GM18498 (cell line): ENCODE measurements at regions not wholly inside any gene's neighbourhood (a gene's known extent, or its start where the extent isn't known, plus 50 kb on each side); places are given as distances from the start of the nearest gene placed in this dataset.
"Not testable (repeated sequence)": the region's sequence is repeated elsewhere in the genome, so short reads cannot be mapped to it uniquely, and the experiment has no call there.

ENCODE experiments used
- ATAC-seq: cut with Tn5 transposase; IDR thresholded peaks from one replicate; pipeline ENCODE4 v1.9.1; 2021; ENCODE audit warnings: mild to moderate bottlenecking, moderate library complexity; ENCODE audit not compliant: unreplicated experiment

DNA sequence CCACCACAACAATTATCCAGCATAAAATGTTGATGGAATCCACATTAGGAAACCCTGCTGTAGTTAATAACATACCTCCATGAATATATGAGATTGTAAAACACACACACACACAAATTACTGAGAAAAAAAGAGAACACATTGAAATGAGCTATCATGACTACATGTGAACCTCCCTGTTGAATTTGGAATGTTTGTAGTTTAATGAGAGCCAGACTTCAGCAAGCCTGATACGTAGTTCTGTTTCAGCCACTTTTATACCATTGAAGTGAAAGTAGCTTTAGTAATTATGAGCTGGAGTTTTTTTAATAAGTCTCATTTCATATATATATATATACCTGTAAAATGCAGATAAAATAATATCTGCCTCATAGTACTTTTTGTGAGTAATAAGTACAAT lies 1146.4 kb downstream of the NAALADL2 start:
- ATAC-seq: no peak

DNA sequence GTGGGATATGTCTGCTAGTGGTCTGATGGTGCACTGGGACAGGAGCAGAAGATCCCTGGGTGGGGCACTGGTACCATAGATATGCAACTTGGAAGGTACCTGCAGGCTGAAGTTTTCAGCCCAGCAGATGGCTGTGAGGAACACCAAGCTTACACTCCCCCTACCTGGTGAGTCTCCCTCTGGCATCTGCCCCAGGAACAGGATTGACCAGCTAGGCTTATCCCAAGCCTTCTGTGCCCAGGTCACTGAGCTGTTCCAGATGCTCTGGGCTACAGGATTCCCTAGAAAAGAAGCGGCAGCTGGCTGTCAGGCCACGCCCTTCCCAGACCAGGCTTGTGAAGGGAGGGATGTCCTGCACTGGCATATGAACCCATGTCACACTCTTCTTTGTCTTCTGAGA lies 1130.0 kb downstream of the NAALADL2 start:
- no peak for ATAC-seq

DNA sequence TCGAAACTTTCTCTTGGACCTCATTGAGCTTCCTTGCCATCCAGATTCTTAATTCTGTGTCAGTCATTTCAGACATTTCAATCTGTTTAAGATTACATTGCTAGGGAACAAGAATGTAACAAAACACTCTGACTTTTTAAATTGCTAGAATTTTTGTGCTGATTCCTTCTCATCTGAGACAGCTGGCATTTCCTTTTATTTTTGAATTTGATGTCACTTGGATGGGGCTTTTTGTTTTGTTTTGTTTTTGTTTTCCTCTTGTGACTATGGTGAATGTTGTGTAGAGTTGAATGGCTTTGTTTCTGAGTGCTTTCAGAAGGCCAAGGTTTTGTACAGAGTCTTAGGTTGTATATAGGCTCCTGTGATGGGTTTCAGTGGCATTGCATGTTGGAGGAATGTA lies 1129.3 kb downstream of the NAALADL2 start:
- no peak for ATAC-seq

DNA sequence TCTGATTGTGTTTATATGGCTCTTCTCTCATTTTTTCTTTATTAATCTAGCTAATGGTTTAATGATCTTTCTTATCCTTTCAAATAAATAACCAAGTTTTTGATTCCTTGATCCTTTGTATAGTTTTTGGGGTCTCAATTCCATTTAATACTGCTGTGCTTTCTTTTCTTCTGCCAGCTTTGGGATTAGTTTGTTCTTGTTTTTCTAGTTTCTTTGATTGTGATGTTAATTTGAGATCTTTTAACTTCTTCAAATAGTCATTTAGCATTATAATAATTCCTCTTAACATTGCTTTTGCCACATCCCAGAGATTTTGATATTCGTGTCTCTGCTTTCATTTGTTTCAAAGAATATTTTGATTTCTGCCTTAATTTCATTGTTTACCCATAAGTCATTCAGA lies 1126.6 kb downstream of the NAALADL2 start:
- ATAC-seq: no peak

DNA sequence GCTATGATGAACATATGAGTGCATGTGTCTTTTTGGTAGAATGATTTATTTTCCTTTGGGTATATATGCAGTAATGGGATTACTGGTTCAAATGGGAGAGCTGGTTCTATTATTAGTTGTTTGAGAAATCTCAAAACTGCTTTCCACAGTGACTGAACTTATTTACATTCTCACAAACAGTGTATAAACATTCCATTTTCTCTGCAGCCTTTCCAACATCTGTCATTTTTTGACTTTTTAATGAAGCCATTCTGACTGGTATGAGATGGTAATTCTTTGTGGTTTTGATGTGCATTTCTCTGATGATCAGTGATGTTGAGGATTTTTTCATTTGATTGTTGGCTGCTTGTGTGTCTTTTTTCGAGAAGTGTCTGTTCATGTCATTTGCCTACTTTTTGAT lies 1124.2 kb downstream of the NAALADL2 start:
- ATAC-seq: no peak

DNA sequence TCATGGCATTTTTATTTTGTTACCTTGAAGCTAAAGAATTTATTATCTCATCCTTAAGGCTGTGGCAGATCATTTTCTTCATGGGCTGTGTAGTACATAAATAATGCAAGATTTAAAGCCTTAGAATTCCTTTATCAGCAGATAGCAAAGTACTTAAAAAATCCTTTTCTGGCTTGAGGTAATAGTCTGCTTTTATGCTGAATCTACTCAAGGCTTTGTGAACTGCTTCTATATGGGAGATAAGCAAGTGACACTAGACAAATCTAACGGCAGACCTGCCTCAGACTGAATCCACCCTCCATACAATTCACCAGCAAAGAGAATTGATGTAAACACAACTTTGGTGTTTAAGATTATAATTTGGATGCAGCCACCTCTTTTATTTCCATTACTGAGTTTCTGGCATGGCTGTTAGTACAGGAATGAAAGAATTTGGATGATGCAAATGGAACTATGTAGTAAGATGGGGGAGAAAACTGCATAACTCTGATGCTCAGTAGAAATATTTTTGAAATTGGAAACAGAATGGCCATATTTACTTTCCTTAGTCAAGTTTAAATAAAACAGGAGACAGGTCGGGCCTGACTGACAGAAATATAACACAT lies 1121.5 kb downstream of the NAALADL2 start:
- ATAC-seq: no peak

DNA sequence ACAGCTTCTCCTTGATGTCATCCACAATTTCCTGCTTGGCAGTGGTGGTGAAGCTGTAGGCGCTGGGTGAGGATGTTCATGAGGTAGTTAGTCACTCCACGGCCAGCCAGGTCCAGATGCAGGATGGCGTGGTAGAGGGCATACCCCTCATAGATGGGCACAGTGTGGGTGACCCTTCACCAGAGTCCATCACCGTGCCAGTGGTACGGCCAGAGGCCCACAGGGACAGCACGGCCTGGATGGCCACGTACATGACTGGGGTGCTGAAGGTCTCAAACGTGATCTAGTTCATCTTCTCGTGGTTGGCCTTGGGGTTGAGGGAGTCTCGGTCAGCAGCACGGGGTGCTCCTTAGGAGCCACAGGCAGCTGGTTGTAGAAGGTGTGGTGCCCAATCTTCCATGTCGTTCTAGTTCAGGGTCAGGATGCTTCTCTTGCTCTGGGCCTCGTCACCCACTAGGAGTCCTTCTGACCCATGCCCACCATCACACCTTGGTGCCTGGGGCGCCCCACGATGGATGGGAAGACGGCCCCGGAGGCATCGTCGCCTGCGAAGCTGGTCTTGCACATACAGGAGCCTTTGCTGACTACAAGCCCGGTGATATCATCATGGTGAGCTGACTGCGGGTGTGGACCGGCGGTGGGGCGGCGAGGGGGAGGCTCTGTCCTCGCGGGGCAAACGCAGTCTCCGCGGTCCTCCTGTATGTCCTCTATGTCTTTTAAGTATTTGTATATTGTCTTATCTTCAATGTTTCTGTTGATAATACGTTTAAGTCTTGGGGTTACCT lies 1119.0 kb downstream of the NAALADL2 start:
- ATAC-seq: no peak

DNA sequence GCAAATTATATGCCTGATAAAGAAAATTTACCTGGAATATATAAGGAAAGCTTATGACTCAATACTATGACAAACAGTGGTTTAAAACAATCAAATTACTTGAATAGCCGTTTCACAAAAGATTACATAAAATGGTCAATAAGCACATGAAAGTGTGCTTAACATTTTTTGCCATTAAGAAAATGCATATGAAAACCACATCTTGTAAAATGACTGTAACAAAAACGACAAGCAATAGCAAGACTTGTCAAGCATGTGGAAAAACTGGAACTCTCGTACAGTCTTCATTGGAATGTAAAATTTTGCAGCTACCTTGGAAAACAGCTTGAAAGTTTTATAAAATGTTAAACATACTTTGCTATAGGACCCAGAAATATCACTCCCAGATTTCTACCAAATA lies 1110.3 kb downstream of the NAALADL2 start:
- ATAC-seq: no peak

DNA sequence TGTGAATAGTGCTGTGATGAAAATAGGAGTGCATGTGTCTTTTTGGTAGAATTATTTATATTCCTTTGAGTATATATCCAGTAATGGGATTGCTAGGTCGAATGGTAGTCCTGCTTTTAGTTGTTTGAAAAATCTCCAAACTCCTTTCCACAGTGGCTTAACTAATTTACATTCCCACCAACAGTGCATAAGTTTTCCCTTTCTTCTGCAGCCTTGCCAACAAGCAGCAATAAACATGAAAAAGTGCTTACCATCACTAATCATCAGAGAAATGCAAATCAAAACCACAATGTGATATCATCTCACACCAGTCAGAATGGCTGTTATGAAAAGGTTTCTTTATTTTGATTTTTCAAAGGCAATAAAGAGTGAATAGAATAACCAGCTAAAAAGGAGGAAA lies 1105.9 kb downstream of the NAALADL2 start:
- no peak for ATAC-seq

DNA sequence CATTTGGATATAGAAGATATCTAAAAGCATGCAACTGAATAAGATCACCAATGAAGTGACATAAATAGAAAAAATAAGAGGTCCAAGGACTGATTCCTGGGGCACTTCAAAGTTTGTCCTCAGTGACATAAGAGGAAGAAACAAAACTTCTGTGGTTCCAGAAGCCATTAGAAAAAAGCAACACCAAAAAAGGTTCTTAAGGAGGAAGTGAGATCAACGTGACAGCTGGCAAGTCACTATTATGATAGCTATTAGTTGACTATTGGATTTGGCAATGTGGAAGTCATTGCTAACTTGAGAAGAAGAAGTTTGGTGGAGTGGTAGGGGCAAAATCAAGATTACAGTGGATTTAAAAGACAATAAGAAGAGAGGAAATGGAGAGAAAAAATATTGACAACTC lies 1098.3 kb downstream of the NAALADL2 start:
- ATAC-seq: no peak

DNA sequence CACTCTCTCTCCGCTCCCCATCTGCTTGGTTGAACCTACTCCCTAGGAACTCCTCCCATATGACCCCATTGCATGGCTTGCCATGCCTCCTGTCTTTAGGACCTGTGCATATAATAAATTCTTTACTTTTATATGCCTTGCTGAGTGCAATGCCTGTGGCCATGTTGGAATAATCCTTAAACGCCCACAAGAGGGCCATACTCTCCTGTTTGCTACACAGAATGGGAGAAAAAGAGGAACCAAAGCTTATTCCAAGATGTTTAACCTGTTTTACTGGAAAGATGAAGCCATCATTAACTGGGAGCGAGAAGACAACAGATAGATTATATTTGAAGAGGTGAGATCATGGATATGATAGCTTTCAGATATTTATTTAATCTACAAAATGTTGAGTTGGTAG lies 1097.8 kb downstream of the NAALADL2 start:
- ATAC-seq: no peak

DNA sequence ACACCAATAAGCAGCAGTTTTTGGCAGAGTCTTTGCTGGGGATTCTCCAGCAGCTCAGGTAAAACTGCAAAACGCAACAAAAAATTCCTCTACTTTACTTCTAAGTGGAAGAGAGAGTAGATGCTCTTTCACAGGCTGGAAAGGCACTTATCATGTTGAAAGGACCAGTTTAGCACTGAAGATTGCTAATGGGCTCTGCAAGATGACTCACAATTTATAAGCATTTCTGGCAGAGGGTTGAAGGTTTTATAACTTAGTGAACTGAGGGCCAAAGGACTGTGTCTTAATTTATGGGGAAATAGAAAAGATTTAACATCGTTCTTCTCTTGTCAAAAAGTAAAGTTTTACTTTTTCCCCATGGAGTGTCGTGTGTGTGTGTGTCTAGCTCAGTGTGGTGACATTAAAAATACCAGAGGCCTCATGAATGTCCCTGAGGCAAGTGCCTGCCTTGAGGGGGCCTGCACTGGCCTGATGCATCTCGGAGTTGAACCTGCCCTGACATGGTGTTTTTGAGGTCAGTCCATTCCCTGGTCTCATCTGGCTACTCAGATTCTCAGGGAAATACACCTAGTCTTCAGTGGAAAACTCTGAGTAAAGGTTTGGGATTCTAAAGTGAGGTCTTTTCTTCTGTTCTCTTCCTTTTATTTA lies 1092.0 kb downstream of the NAALADL2 start:
- no peak for ATAC-seq

DNA sequence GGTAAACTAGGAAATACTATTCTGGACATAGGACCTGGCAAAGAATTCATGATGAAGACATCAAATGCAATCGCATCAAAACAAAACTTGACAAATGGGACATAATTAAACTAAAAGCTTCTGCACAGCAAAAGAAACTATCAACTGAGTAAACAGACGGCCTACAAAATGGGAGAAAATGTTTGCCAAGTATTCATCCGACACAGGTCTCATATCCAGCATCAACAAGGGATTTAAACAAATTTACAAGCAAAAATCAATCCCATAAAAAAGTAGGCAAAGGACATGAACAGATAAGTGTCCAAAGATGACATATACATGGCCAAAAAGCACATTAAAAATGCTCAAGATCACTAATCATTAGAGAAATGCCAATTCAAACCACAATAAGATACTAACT lies 1088.9 kb downstream of the NAALADL2 start:
- no peak for ATAC-seq

DNA sequence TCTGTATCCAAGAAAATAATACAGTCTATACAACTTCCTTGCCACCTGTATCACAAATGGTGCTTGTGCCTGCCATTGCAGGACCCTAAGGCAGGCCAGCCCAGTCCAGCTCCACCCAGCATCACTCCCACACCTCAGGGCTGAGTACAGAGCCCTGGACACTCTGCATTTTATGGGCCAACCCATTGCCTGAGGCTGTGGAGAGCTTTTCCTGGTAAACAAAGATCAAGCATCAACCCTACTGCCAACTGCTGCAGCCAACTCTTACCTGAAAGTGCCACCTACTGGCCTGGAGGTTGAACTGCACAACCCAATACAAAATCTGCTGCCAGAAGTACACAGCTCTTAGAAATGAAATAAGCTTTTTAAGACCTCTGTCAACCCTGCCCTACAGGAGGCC lies 1082.2 kb downstream of the NAALADL2 start:
- no peak for ATAC-seq

DNA sequence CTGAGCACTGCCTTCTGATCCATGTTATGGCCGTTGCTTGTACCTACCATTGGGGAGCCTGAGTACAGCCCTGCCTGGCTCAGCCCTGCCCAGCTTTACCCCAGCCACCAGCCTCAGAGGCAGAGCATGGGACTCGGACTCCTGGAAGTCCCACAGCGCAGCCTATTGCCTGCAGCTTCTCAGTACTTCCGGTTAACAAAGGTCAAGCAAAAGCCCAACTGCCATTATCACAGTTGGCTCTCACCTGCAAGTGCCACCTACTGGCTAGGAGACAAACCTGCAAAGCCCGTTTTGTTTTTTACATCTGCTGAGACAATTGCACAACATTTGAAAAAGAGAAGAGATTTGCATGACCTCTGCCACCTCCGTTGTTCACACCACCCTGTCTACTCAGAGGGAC lies 1081.7 kb downstream of the NAALADL2 start:
- ATAC-seq: no peak

DNA sequence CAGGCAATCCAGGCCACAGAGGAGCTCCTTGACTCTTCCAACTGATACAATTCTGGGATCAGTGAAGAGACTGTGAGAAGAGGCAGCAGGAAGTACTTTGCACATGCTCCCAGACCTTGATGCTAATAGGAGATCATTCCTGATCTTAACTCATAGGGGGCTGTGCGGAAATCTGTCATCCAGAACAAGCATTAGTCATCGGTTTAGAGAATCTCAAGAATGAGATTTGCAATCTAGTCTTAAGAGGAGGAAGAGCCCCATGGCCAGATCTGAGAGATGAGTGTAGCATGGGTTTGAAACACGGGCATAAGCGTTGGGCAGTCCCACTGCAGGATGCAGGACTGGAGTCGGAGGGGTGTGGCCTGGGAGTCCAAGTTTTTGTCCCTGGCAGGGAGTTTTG lies 1081.1 kb downstream of the NAALADL2 start:
- ATAC-seq: no peak

DNA sequence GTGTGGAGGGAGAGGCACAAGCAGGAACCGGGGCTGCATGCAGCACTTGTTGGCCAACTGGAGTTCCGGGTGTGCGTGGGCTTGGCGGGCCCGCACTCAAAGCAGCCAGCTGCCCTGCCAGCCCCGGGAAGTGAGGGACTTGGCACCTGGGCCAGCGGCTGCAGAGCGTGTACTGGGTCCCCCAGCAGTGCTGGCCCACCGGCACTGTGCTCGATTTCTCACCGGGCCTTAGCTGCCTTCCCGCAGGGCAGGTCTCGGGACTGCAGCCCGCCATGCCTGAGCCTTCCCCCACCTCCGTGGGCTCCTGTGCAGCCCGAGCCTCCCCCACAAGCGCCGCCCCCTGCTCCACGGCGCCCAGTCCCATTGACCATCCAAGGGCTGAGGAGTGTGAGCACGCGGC lies 1078.2 kb downstream of the NAALADL2 start:
- not testable (repeated sequence) for ATAC-seq

DNA sequence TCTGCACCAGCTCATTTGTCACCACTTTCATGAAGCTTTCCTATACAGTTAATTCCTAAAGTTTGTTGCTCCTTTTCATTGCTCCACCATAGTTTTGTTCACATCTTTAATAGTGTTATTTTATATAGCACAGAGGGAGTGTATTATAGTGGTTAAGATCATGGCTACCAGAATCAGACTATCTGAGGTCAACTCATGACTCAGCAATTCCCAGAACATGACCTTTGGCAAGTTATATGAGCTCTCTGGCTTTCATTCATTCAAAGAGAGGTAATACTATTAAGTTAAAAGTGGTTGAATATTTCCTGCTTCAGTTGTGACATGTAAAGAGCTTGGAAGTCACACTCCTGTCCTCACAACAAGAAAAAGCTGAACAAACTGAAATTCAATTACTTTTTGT lies 1073.5 kb downstream of the NAALADL2 start:
- no peak for ATAC-seq

DNA sequence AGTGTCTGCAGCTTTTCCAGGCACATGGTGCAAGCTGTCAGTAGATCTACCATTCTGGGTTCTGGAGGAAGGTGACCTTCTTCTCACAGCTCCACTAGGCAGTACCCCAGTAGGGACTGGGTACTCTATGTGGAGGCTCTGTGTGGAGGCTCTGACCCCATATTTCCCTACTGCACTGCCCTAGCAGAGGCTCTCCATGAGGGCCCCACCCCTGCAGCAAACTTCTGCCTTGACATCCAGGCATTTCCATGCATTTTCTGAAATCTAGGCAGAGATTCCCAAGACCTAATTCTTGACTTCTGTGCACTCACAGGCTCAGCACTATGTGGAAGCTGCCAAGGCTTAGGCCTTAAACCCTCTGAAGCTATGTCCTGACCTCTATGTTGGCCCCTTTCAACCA lies 1060.0 kb downstream of the NAALADL2 start:
- ATAC-seq: no peak

DNA sequence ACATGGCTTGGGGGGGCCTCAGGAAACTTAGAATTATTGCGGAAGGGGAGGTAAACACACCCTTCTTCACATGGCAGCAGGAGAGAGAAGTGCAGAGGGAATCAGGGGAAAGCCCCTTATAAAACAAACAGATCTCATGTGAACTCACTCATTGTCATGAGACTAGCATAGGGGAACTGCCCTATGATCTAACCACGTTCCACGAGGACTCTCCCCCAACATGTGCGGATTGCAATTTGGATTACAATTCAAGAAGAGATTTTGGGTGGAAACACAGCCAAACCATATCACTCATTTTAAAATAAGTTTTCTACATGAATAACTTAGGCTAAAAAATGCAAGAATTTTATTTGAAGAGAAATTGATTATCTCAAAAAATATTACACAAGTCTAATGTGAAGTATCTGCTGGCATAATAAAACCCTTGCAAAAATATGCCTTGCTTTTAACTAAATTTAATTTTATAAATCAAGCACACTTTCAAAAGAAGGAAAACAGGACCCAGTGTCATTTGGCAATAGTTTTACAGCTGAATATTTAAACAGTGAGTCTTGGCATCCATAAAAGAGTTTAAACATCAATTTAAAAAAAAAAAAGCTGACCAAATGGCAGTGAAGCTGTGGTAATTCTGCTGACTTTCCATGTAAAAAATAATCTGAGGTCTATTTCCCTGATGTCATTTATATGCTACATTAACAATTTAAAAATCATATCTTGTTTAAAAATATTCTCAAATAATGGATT lies 1057.2 kb downstream of the NAALADL2 start:
- ATAC-seq: no peak

DNA sequence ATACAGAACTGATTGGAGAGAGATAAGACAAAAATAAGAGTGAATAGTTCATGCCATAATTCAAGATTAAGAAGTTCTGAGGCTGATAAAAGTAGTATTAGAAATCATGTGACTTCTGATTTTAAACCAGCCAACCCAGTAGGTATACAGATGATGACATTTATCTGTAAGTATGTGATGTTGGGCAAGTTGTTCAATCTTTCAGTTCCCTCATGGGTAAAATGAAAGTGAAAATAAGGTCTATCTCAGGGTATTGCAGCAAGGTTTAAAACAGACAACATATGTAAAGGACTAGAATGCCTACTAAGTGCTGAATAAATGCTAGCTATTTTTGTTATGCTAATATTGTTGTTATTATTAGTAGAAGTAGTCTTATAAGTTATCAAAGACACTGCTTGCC lies 1055.7 kb downstream of the NAALADL2 start:
- no peak for ATAC-seq

DNA sequence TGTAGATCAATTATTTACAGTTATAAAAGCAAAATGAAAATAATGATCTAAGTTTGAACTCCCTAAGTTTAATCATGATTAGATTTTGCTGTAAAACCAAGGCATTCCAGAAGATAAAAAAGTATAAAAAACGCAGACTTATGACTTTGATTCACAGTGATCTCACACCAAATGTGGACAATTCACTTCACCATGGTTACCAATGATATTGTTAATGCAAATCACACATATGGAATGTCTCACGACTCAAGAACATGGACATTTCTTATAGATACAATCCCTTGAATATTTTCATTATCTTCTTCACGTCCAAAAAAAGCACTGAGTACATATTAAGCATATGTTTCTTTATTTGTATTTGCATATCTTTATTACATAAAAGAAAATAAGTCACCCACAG lies 1054.2 kb downstream of the NAALADL2 start:
- ATAC-seq: no peak
